GM12872 (cell line): ENCODE measurements at regions not wholly inside any gene's neighbourhood (a gene's known extent, or its start where the extent isn't known, plus 50 kb on each side); places are given as distances from the start of the nearest gene placed in this dataset.

ENCODE experiments used
- CTCF ChIP-seq: IDR thresholded peaks from 3 replicates; pipeline ENCODE4 v1.5.1; 2011; ENCODE audit warnings: low read depth, mild to moderate bottlenecking, low read length, moderate library complexity; ENCODE audit not compliant: insufficient read depth

GRCh38 chr7:20063644-20064043, 153.5 kb downstream of the MACC1 start:
- no peak for TF ChIP-seq CTCF

- no peak for TF ChIP-seq CTCF
Observed at GRCh38 chr7:20062932-20063331, 154.3 kb downstream of the MACC1 start.

DNA sequence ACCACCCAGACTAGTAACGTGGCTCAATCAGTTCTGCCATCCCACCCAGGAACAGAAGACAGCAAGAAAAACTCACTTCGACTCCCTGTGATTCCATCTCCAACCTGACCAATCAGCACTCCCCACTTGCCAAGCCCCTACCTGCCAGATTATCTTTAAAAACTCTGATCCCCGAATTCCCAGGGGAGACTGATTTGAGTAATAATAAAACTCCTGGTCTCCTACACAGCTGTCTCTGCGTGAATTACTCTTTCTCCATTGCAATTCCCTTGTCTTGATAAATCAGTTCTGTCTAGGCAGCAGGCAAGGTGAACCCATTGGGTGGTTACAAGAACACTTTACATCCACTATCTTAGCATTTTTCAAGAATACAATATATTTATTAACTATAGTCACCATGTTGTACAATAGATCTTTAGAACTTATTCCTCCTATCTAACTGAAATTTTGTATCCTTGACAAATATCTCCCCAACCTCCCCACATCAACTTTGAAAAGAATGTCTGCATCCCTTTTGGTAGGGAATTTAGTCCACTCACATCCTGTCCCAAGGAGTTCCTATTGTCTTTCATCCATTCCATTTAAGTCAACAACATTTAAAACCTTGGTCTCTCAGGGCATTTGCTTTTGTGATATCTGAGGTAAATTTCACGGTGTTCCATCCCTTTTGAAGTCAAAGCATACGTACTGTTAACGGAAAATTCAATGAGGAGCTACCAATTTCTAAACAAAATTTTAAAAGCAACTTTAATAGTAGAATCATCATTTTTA, 163.7 kb downstream of the MACC1 start:
- no peak for TF ChIP-seq CTCF

- TF ChIP-seq CTCF: no peak
Observed at GRCh38 chr7:20050241-20050966, 166.8 kb downstream of the MACC1 start.

DNA sequence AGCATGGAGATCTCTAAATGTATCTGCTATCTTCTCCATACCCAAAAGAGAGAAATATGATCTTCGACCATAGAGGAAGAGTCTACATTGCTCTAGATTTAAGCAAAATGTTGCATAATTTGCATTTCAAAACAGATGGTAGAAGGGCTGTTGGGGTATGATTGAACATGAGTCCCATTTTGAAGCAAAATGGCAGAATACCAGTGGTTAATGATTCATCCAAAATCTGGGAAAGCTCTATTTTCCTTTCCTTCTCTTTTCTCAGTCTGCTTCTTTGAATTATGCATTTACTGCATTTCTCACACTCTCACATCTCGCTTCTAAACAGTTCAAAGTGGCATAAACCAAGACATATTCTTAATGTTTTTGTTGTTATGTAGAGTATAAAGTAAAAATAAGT, 178.5 kb downstream of the MACC1 start:
- no peak for TF ChIP-seq CTCF

DNA sequence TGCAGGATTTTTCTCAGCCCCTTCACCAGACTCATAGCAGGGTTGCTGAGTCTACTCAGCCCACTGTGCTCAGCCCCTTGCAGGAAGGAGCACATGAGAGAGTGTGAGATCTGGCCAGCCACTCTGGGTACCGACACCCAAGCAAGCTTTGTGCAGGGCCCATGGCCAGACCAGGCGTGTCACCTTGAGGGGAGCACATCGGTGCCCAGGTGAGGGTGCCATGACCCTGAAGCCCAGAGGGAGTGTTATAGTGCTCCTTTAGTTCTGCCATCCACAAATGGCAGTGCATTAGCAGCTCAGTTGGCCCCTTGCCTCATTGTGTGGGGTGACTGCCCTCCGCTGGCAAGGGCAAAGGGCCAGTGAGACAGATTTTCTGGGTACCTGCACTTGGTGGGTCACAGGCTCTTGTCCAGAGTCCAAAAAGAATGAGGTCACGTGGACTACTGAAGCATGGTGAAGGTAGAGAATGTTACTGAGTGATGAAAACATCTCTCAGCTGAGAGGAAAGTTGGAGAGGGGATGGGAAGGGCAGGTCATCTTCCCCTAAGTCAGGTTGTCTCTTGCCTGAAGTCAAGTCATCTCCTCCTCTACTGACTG, 181.8 kb downstream of the MACC1 start:
- TF ChIP-seq CTCF: no peak

- no peak for TF ChIP-seq CTCF
Observed at GRCh38 chr7:20033621-20034400, 183.4 kb downstream of the MACC1 start.
